HG03097 (cell line): ENCODE measurements at regions not wholly inside any gene's neighbourhood (a gene's known extent, or its start where the extent isn't known, plus 50 kb on each side); places are given as distances from the start of the nearest gene placed in this dataset.

Source experiments
- ATAC-seq: cut with Tn5 transposase; IDR thresholded peaks from one replicate; pipeline ENCODE4 v1.9.1; 2021; ENCODE audit not compliant: unreplicated experiment, low FRiP score

DNA sequence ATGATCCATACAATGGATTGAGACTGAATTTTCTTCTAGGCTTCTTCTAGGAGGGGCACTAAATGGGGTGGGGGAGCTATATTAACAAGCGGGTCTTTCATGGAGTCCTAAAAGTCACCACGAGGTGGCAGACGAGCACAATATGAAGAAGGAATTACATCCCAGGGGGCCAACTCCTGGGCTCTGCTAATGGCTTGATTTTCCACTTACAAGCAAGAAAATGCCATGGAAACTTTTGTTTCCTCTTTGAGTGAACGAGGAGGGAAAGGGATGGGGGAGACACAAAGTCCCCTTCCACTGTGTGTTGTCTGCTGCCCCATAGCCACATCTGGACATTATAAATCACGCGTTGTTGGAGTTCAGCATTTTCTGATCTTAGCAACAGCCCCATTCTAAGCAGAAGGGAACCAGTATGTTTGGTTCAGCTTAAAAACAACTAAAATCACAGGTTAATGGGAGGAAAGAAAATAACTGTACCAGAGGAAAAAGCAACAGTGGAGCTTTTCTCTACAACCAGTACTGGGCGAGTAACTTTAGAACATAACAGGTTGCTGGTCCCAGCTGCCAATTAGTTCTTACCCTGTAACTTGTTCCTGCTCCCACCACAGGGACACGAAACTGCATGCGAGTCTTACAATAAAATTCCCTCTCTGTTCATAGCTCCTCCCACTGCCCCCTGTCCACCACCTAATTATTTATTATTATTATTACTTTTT lies 285.0 kb upstream of the PARD3B start:
- ATAC-seq, result no peak

DNA sequence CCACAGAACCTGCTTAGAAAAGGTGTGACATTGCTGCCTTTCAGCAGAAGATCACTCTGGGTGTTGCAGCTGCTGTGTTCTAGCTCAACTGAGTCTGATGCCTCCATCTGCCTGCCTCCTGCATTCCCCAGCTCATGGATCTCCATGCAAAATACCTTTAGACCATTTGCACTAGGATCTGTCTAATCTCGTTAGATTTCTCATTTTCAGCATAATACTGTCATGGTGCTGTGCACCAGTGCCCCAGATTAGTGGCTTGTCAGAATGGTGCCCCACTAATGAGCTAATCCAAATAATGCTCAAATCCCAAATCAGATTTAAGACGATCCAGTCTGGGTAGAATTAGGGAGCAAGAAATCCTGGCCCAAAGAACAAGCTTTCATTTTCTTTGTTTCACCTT lies 284.4 kb upstream of the PARD3B start:
- ATAC-seq, result no peak

DNA sequence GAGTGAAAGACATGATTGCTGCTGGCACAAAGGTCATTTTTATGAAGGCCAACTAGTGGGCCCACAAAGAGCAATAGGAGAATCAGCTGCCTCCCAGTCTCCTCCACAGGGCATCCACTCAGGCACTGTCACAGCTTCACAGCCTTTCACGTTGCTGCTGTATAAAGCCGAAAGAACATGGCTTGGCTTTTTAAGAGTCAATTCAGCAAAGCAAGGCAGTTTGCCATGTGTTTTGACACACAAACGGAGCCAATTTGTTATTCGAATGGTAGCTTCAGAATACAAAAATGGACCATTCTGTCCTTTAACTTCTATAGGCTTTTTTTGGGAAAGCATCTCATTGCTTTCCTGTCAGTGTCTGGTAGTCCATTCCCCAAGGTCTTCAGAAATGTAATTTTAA lies 283.4 kb upstream of the PARD3B start:
- no peak for ATAC-seq

DNA sequence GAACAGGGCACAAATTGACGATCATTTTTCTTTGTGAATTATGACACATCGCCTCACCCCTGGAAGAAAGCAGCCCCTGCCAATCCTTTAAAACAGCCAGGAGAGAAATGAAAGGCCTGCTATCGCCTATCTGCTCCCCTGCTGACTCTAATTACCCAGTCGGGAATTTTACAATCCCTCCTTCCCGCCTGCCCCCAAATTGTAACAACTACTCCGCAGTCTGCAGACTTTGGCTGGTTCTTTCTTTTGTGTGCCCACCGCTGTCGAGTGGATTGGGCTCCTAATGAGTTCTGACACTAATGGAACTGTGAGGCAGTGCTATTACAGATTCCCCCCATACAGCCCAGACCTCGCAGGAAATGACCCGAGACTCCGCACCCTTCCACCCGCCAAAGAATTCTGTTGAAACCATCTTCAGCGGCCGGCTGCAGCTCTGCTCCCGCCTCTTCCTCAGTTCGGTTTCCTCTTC lies 281.2 kb upstream of the PARD3B start:
- no peak for ATAC-seq

DNA sequence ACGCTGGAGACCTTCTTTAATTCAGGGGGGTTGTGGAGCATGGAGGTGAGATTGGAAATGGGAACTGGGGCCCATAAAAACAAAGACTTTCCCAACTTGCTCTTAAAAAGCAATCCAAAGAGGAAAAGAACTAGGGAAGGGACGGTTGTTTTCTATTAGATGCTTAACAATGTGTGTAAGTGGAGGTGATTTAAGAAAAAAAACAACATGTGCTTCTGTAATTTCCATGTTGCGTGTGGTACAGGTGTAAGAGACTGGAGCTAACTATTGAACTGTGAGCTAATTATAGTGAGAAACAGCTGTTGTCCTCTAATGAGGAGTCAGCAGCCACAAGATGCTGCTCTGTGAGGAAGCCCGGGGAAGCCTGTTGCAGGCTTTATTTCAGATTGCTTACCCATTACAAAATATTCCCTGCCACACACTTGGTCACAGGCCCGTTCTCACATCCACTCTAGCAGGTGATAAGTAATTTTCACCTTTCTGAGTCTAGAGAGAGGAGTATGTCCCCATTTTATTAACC lies 280.6 kb upstream of the PARD3B start:
- no peak for ATAC-seq

DNA sequence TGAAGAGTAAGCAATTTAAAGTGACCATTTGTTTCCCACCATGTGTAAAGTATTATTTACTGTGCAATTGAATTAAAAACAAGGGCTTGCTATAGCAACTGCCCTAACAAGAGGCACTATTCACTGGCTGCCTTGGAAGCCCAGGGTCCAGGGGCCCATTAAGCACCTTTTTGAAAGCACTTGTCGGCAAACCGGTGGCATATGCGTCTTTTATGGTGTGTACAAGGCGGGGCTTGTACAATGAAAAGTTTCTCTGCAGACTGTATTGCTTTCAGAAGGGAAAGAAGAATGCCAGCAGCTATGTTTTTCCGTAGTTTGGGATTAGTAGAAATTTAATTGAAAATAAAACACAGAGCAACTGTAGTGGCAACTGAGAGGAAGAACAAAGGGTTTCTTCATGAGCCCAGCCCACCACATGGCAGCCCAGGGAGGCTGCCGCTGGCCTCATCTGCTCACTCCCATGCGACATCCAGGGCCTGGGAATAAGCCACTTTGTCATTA lies 279.5 kb upstream of the PARD3B start:
- no peak for ATAC-seq

DNA sequence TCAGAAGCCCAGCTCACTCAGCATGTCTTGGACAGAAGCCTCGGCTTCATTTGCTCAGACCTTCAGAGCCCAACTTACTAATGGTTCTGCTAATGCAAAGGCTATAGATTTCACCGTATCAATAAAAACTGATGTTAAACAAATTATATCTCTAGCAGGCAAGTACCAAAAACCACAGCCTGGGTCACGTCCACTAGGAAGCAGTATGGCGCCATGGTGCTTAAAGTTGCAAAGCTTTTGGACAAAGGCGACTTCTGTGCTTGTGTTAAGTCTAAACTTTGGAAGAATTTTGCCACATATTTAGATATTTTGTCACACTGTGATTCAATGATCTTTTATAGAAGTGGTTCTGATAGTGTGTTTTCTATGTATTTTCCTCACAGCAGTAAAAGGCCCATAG lies 276.8 kb upstream of the PARD3B start:
- no peak for ATAC-seq

DNA sequence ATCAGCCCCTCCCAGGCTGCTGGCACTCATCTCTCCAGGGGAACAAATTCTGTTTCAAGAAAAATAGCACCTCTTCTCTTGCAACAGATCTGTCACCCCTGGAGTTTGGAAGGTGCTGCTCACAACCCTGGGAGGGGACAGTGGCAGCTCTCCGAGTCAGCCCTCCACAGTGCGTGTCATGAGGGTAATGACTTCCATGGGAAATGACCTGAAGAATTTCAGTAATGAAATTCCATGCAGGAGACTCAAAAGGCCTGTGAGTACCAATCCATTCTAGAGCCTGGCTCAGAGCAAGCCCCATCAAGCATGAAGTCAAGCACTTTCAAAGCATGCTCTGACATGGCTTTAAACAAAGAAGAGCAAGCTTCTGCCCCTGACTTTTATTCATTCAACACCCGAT lies 276.3 kb upstream of the PARD3B start:
- ATAC-seq, result no peak

DNA sequence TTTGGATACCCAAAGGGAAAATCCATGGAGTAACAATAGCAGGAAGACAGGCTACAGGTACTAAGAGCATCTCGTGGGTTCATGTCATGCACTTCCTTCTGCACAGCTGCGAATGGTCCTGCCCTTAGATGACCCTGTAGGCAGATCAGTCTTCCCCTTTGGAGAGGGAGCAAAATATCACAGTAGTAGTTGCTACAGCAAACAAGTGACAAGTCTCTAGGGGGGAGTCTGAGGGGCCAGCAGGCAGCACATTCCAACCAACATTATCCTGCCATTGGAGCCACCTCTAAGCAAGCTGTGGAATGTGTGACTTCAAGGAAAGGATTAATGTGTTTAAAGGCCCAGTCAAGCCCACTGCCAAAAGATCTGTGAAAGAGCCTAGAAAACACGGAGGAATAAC lies 273.2 kb upstream of the PARD3B start:
- ATAC-seq, result no peak

DNA sequence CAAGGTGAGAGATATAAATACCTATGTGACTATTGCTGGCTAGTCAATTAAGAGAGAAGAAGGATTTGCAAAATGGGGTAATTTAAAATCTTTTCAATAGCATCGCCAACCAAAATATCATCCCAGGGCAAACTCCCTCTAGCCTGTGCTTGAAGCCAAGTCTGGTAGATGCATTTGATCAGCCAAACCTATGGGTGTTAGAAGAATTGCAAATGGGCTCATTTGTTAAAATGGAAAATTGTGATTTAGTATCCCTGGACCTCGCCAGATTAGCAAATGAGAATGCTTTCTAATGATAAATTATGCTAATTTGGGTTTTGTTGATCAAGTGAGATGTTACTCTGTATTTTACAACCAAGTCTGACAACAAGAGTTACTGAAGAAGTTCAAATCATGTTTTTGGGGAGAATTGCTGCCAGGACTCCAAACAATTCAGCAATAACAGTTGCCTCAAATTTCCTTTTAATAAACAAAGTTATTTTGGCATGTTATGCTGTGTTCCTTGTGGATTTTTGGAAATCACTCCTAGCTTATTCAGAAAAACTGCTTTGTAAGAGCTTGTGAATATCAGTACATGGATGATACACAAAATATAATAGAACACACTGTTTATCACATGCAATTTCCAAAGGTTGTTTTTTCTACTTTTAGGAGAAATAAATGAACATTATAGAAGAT lies 272.5 kb upstream of the PARD3B start:
- no peak for ATAC-seq

DNA sequence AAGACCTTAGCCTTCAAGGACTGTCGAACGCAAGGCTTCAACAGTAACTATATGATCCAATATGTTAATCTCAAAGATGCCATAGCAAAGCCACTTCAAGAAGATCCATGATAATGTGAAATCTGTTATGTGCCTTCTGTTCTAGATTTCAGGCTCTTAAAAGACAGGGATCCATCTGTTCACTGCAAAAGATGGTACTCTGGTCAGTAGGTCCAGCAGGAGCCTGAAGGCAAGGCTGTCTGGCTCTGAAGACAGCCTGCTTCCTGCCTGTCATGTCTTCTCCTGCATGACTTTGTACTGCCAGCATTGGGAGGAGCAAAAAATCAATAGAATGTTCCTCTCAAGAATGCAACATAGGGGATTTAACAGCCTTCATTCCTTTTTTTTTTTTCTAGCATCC lies 270.8 kb upstream of the PARD3B start:
- no peak for ATAC-seq

DNA sequence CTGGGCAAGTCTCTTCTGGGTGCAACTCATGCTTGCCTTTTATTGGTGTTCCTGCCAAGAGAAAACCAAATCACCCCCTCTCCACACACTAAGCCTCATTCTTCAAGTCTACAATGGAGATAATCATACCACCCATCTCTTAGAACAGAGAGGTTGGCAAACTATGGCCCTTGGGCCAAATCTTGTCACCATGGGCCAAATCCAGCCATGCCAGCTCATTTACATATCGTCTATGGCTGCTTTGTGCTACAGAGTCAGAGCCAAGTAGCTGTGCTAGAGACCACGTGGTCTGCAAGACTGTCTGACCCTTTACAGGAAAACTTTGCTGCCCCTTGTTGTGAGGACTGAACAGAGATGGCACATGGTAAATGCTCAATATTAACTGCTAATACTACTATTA lies 270.3 kb upstream of the PARD3B start:
- ATAC-seq, result no peak

DNA sequence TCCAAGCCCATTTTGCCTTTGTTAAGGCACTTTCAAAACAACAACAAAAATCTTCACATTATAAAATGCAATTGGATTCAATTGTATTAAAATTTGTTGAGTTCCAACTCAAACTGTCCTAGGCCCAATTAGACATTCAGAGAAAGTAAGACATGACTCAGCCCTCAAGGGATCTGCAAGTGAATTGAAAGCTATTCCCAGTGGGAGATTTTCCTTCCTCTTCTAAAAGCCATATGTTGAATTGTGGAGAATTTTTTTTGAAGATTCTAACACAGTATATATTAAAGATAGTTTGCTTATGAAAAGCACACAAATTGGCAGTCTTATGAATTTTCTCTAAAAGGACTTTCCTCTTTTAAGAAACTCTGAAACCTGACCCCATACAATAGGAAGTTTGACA lies 268.0 kb upstream of the PARD3B start:
- no peak for ATAC-seq

DNA sequence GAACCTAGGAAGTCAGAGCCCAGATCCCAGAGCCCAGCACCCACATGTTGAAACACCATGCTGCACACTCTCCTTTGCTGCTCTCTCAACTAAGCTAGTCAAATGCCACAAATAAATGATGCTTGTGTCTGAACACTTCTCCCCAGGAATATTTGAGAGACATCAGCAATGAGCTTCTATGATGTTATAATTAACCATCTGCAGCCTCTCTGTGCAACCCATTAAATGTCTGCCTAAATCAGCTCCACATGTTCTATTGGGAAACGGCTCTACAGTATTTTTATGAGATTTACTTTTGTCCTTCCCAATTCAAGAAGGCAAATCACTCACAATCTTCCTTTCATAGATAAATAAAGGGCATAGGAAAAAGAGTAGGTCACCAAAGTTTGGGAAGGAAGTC lies 266.8 kb upstream of the PARD3B start:
- ATAC-seq, result no peak

DNA sequence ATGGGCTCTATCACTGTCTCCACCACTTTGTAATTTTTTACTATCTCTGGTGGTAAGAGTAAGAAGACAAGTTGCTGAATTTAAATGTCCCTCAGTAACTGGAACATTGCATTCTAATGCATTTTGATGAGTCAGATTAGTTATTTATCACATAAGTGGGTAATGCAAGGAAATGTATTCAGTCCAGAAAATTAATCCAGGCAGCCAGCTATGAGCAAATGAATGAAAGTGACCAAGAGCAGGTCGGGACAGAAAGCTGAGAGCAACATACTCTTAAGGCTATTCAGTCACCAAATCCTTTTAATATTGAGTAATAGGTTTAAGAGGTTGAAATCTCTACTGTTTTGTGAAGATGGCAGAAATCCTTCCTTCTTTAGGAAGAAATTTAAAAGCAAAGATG lies 265.5 kb upstream of the PARD3B start:
- ATAC-seq, result no peak

DNA sequence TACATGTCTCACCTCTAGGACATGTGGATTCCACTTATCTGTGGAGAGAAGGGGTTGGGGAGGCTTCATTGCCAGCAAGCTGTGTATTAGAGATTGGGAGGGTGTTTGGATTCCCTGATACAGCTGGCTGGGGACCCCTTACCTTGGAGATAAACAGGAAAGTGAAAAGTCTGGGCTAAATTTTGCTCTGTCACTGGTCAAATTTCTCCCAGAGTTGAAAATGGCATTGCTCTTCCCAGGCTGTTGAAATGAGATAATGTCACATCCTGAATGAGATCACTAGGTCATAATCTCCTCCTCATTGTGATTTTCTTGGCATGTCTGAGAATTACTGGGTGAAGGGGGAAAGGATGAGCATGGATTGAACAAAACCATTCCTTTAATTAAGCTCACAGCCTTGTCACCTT lies 265.0 kb upstream of the PARD3B start:
- ATAC-seq, result no peak

DNA sequence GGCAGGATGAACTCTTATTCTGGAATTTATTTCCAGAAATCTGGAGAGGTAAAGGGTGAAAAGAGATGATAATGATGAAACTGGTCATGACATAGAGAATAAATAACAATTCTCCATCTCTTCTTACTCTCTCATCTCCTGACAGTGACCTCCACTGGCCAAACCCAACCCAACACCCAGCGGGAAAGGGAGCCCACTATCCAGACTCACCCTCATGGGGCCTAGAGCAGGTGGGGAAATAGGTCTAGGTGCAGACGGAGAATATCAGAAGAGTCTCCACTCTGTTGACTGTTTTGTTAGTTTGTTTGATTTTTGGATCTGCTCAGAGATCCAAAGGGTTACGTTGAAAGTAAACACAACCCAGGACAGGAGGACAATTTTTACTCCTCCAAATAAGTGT lies 263.2 kb upstream of the PARD3B start:
- ATAC-seq, result no peak

DNA sequence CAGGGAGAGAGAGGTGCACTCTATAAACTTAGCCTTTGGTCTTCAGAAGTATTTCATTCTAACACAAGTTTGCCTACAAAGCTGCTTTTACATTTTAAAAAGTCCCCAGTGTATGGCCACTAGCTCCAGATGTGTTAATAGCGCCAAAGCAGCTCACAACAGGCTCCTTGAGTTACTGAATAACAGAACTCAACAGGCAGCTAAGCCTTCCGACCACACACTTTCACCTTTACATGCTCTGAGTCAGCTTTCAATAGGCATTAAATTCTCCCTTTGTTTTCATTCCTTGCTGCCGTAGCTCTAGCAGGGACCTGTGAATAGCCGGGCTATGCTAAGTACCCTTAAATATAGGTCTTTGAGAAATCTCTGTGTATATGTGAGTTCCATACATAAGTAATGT lies 262.8 kb upstream of the PARD3B start:
- no peak for ATAC-seq

DNA sequence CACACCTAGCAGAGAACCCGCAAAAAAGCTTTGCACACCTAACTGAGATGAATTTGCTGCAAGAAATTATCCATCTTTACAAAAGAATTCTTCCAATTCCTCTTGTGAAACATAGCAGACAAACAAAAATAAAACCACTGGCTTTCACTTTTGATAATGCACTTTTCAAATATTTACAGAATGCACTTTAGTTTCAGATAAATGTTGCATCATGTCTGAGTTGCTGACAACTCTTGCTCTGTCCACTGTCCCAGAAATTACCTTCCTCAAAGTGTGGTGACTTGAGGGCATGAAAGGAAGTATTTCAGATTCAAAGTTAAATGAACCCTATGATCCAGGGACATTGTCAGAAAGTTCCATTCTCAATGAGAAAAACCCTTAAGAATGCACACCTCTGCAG lies 256.2 kb upstream of the PARD3B start:
- no peak for ATAC-seq

DNA sequence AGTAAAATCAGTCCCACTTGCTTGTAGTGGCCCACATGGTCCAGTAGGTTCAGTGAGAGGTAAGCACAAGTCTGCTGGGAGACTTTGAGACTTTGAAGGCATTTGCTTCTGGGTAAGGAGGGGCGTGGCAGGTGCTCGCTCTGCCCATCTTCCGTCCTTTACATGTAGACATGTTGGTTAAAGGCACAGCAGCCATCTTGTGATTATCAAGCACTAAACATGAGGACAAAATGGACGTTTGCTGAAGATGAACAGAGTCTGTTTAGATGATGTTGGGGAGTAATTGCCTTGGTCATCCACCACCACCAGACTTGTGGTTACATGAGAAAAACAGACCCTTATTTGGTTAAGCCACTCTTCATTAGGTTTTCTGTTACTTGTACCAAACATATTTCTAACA lies 252.8 kb upstream of the PARD3B start:
- ATAC-seq, result no peak

DNA sequence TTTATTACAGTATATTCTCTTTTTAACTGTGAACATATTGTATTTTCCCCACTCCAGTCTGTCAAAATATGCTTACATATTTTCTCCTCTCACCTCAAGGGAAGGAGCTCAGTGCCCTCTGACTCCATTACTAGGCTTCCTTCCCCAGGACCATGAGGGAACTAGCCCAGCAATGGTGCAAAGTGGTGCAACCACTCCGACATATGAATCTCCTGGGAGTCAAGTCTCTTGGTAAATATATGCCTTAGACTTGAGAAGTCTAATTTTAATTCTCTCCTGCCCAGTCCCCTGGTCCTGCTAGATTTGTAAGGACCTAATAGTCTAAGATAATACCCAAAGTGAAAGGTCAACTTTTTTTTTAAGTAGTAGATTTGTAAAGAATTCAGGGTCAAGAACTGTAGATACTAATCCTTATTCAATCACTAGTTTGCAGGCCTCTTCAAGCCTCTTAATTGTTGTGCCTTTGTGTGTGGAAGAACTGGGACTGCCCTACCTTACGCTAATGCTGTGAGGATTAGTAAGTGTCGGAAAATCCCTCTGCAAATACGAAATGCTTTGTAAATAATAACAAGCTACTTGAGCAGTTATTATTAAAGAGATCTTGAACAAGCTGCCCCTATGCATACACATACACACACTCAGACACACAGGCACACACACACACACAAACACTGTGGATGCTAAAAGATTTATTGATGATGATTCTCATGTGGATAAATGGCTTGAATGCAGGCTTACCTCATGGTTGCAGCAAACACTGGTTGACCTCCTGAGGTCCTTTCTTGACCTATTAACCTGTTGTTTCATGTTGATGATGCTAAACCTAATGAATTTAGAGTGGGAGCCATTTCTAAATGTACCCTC lies 251.2 kb upstream of the PARD3B start:
- no peak for ATAC-seq
